ENCODE measurements at regions not wholly inside any gene's neighbourhood (a gene's known extent, or its start where the extent isn't known, plus 50 kb on each side); places are given as distances from the start of the nearest gene placed in this dataset.
"Not testable (repeated sequence)": the region's sequence is repeated elsewhere in the genome, so short reads cannot be mapped to it uniquely, and the experiment has no call there.

GRCh38 chr20:29115097-29115496, 2142.4 kb upstream of the DEFB115 start:
- TF ChIP-seq, protein P1, sequence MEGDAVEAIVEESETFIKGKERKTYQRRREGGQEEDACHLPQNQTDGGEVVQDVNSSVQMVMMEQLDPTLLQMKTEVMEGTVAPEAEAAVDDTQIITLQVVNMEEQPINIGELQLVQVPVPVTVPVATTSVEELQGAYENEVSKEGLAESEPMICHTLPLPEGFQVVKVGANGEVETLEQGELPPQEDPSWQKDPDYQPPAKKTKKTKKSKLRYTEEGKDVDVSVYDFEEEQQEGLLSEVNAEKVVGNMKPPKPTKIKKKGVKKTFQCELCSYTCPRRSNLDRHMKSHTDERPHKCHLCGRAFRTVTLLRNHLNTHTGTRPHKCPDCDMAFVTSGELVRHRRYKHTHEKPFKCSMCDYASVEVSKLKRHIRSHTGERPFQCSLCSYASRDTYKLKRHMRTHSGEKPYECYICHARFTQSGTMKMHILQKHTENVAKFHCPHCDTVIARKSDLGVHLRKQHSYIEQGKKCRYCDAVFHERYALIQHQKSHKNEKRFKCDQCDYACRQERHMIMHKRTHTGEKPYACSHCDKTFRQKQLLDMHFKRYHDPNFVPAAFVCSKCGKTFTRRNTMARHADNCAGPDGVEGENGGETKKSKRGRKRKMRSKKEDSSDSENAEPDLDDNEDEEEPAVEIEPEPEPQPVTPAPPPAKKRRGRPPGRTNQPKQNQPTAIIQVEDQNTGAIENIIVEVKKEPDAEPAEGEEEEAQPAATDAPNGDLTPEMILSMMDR (IDR thresholded peaks at IDR 0.05; ENCODE audit: borderline replicate concordance, extremely low read depth, low read length, poor library complexity, severe bottlenecking) = not testable (repeated sequence)
- TF ChIP-seq EZH2 (IDR thresholded peaks at IDR 0.05; ENCODE audit: borderline replicate concordance, low read depth, low read length, severe bottlenecking) = not testable (repeated sequence)
